ENCODE measurements at regions not wholly inside any gene's neighbourhood (a gene's known extent, or its start where the extent isn't known, plus 50 kb on each side); places are given as distances from the start of the nearest gene placed in this dataset.

DNA sequence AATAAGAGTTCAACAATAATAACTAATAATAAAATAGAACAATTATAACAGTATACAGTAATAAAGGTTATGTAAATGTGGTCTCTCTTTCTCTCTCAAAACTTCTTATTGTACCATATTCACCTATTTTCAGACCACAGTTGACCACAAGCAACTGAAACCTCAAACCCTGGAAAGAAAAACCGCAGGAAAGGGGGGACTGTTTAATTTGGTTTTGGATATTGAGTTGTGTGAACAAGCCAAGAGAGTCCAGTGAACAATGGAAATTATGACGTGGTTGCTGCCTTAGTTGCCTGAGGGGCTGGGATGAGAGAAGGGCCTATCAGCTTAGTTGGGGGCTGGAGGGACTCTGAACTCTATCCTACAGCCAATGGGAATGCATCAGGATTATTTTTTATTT, 178.7 kb upstream of the POU2AF2 start:
- TF ChIP-seq, protein P1, sequence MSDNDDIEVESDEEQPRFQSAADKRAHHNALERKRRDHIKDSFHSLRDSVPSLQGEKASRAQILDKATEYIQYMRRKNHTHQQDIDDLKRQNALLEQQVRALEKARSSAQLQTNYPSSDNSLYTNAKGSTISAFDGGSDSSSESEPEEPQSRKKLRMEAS (IDR thresholded peaks at IDR 0.05) = no peak
- TF ChIP-seq POLR2A (IDR thresholded peaks at IDR 0.05; ENCODE audit: borderline replicate concordance, extremely low read depth, insufficient read depth, insufficient read length) (no peak), SP1 (IDR thresholded peaks at IDR 0.05; ENCODE audit: low read depth) (no peak), CBX3 (IDR thresholded peaks at IDR 0.05; ENCODE audit: low read depth) (no peak), SIN3A (IDR thresholded peaks at IDR 0.05; ENCODE audit: low read depth) (no peak), ZNF274 (IDR thresholded peaks at IDR 0.05; ENCODE audit: low read depth, low read length) (no peak), JUND (IDR thresholded peaks at IDR 0.05) (no peak), FOSL1 (IDR thresholded peaks at IDR 0.05; ENCODE audit: low read depth) (no peak), TCF7L2 (IDR thresholded peaks at IDR 0.05; ENCODE audit: borderline replicate concordance, extremely low read depth, insufficient read depth, insufficient read length) (no peak), CEBPB (IDR thresholded peaks at IDR 0.05; ENCODE audit: low read depth) (no peak), YY1 (IDR thresholded peaks at IDR 0.05; ENCODE audit: extremely low read depth, insufficient replicate concordance, low read depth, low read length) (no peak), EGR1 (IDR thresholded peaks at IDR 0.05; ENCODE audit: low read depth) (no peak), EZH2 (IDR thresholded peaks at IDR 0.05) (no peak)
- TF ChIP-seq, protein P2, sequence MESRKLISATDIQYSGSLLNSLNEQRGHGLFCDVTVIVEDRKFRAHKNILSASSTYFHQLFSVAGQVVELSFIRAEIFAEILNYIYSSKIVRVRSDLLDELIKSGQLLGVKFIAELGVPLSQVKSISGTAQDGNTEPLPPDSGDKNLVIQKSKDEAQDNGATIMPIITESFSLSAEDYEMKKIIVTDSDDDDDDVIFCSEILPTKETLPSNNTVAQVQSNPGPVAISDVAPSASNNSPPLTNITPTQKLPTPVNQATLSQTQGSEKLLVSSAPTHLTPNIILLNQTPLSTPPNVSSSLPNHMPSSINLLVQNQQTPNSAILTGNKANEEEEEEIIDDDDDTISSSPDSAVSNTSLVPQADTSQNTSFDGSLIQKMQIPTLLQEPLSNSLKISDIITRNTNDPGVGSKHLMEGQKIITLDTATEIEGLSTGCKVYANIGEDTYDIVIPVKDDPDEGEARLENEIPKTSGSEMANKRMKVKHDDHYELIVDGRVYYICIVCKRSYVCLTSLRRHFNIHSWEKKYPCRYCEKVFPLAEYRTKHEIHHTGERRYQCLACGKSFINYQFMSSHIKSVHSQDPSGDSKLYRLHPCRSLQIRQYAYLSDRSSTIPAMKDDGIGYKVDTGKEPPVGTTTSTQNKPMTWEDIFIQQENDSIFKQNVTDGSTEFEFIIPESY (IDR thresholded peaks at IDR 0.05; ENCODE audit: extremely low read depth, insufficient replicate concordance, low read length) = no peak
- TF ChIP-seq, protein P3, sequence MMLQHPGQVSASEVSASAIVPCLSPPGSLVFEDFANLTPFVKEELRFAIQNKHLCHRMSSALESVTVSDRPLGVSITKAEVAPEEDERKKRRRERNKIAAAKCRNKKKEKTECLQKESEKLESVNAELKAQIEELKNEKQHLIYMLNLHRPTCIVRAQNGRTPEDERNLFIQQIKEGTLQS (IDR thresholded peaks at IDR 0.05) = no peak
- Histone ChIP-seq H3K4me1 (ENCODE audit: control insufficient read depth in 1 of 2, insufficient read depth in 2 of 2, low read length in 2 of 2) (no peaks in the 10 kb centered on the region), H3K9ac (ENCODE audit: low read length) (no peak overlapping the region), H4K20me1 (ENCODE audit: insufficient read depth) (no peaks in the 10 kb centered on the region), H3K4me3 (replicated peaks in 1 of 2; ENCODE audit: low read depth in 1 of 2, low read length in 2 of 2) (no peak overlapping the region), H3K27me3 (ENCODE audit: insufficient read depth, low read length) (no peaks in the 10 kb centered on the region), H3K36me3 (ENCODE audit: control insufficient read depth in 1 of 2, insufficient read depth in 2 of 2, low read length in 2 of 2) (no peaks in the 10 kb centered on the region), H3K4me2 (ENCODE audit: low read length) (no peak overlapping the region), H2AFZ (ENCODE audit: low read depth, low read length, poor library complexity, severe bottlenecking) (no peak overlapping the region), H3K9me3 (ENCODE audit: control insufficient read depth in 1 of 2, insufficient read depth in 1 of 2, low read depth in 1 of 2, low read length in 2 of 2) (peaks cover 0 to 5% of the 10 kb centered on the region in 2 experiments; a peak in 1 of 4 replicates), H3K9me2 (ENCODE audit: insufficient read depth) (no peaks in the 10 kb centered on the region), H3K27ac (ENCODE audit: low read depth, low read length) (no peak overlapping the region), H3K79me2 (ENCODE audit: insufficient read depth, low read length) (no peaks in the 10 kb centered on the region)
- ChIA-PET CTCF (no interaction called here), RAD21 (ENCODE audit: low non-redundant PET in 1 of 2, low total read pairs in 2 of 2, uncharacterized antibody in 2 of 2, unreplicated experiment in 2 of 2) (no interaction called here), POLR2A (no interaction called here)
- no TSS peak for BruUV-seq (replicated peaks)
- intact Hi-C loops (cut with micrococcal nuclease) = no loop called here
- ATAC-seq = no peak
- DNase-seq (ENCODE audit: low read depth, low spot score) = no peak
